ENCODE measurements at regions not wholly inside any gene's neighbourhood (a gene's known extent, or its start where the extent isn't known, plus 50 kb on each side); places are given as distances from the start of the nearest gene placed in this dataset.

DNA sequence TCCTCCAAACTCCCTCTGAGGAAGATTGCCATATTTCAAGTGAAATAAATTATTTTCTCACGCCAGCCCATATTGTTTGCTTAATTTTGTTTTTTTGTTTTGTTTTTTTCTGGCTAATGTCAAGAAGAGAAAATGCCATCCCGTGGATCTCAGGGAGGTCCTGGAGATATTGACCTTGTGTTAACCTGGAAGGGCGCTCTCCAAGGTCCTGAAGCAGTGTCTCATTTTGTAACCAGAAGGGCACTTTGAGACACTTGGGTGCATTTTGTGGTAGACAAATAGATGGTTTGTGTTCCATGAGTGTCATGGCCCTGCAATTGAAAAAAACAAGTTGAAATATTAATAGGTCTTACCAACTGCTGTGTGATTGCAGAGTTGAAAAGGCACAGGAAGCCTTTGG is 268.9 kb downstream of the SUDS3 start:
- ChIA-PET CTCF (no interaction called here), POLR2A (no interaction called here)
- TF ChIP-seq CTCF (IDR thresholded peaks at IDR 0.05; ENCODE audit: low read depth, low read length) = no peak
- Histone ChIP-seq H3K27ac (ENCODE audit: low read depth, low read length) (no peak overlapping the region), H3K4me3 (ENCODE audit: low read depth, low read length) (no peak overlapping the region), H3K27me3 (ENCODE audit: control insufficient read depth, insufficient read depth, low read length) (no peaks in the 10 kb centered on the region), H3K9me3 (ENCODE audit: control insufficient read depth, insufficient read depth, low read length) (peaks cover 11% of the 10 kb centered on the region)
- DNase-seq (ENCODE audit: low read depth, low spot score) = no peak

DNA sequence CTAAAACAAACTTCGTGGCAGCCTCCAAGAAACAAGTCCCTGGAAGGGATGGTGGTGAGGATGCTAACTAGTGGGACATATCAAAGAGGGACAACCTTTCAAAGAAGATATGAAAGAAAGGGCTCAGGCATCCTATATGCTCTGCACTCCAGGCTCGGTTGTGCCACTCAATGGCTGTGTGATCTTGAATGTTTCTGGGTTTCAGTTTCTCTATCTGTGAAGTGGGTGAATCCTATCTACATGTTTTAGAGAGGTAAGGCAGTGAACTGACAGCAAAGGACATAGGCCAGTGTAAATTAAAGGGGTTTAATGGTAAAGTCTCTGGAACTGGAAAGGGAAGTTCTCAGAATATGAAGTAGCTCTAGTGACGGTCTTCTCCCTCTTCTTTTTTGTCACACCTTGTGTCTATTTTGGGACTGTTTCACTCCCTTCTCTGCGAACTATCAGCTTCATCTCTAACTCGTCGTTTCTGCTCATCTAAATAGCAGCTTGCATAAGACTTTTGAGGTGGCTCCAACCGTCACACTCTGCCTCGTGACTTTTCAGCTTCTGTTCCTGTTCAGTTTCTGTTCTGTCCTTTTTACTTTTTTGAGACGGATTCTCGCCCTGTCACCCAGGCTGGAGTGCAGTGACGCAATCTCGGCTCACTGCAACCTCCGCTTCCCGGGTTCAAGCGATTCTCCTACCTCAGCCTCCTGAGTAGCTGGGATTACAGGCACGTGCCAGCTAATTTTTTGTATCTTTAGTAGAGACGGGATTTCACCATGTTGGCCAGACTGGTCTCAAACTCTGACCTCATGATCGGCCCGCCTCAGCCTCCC is 273.6 kb downstream of the SUDS3 start:
- POLR2A ChIA-PET = no interaction called here
- CTCF ChIA-PET = no interaction called here
- no peaks in the 10 kb centered on the region for H3K27me3 ChIP-seq (ENCODE audit: control insufficient read depth, insufficient read depth, low read length)
- H3K9me3 ChIP-seq (ENCODE audit: control insufficient read depth, insufficient read depth, low read length) = peaks cover 28% of the 10 kb centered on the region
- H3K4me3 ChIP-seq (ENCODE audit: low read depth, low read length) = no peak overlapping the region
- no peak overlapping the region for H3K27ac ChIP-seq (ENCODE audit: low read depth, low read length)
- DNase-seq (ENCODE audit: low read depth, low spot score) = no peak
- no peak for TF ChIP-seq CTCF (IDR thresholded peaks at IDR 0.05; ENCODE audit: low read depth, low read length)

DNA sequence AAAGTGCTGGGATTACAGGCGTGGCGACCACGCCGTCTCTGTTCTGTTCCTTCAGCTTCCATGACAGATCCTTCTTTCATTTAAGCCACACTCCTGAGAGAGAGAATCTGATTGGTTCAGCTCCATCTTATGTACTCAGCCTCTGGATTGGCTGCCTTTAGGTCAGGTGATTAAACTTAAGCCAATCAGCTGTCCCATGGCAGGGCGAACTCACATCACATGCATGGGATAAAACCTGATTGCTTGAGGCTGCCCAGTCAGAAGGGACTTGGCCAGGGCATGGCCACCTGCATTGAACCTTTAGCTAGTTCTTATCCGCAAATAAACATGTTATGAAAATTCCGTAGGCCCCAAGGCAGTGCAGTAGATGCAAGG is 274.2 kb downstream of the SUDS3 start:
- DNase-seq (ENCODE audit: low read depth, low spot score) = no peak
- no peak overlapping the region for H3K27ac ChIP-seq (ENCODE audit: low read depth, low read length)
- H3K4me3 ChIP-seq (ENCODE audit: low read depth, low read length) = no peak overlapping the region
- TF ChIP-seq CTCF (IDR thresholded peaks at IDR 0.05; ENCODE audit: low read depth, low read length) = no peak
- ChIA-PET POLR2A (no interaction called here), CTCF (no interaction called here)
- no peaks in the 10 kb centered on the region for H3K27me3 ChIP-seq (ENCODE audit: control insufficient read depth, insufficient read depth, low read length)
- peaks cover 29% of the 10 kb centered on the region for H3K9me3 ChIP-seq (ENCODE audit: control insufficient read depth, insufficient read depth, low read length)

- TF ChIP-seq CTCF (IDR thresholded peaks at IDR 0.05; ENCODE audit: low read depth, low read length) = no peak
- CTCF ChIA-PET = no interaction called here
- DNase-seq (ENCODE audit: low read depth, low spot score) = no peak
- Histone ChIP-seq H3K27ac (ENCODE audit: low read depth, low read length) (no peak overlapping the region), H3K4me3 (ENCODE audit: low read depth, low read length) (no peak overlapping the region), H3K27me3 (ENCODE audit: control insufficient read depth, insufficient read depth, low read length) (no peaks in the 10 kb centered on the region), H3K9me3 (ENCODE audit: control insufficient read depth, insufficient read depth, low read length) (peaks cover 31% of the 10 kb centered on the region)
- POLR2A ChIA-PET = no interaction called here
Measured at GRCh38 chr12:118651487-118651886, 275.1 kb downstream of the SUDS3 start.

DNA sequence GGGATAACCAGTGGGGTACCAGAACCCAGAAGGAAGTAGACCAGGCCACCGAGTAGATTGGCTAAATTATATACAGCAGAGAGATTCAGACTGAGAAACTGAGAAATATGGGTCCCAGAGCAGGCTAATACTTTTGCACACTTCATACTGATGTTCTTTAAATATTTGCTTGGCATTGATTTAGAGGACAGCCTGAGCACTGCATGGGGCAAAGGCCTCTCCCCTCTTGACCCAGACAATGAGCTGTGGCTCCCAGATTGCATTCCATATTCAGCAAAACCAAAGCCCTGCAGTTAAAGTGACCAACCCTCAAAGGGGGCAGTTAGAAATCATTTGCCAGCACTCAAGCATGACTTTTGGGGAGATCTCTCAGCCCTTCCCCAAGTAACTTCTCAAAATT is 279.2 kb downstream of the SUDS3 start:
- Histone ChIP-seq H3K9me3 (ENCODE audit: control insufficient read depth, insufficient read depth, low read length) (peaks cover 21% of the 10 kb centered on the region), H3K4me3 (ENCODE audit: low read depth, low read length) (no peak overlapping the region), H3K27me3 (ENCODE audit: control insufficient read depth, insufficient read depth, low read length) (no peaks in the 10 kb centered on the region), H3K27ac (ENCODE audit: low read depth, low read length) (no peak overlapping the region)
- CTCF ChIA-PET = no interaction called here
- POLR2A ChIA-PET = no interaction called here
- DNase-seq (ENCODE audit: low read depth, low spot score) = no peak
- TF ChIP-seq CTCF (IDR thresholded peaks at IDR 0.05; ENCODE audit: low read depth, low read length) = no peak
